Parathyroid adenoma (tissue), 2 donors: ENCODE measurements at regions not wholly inside any gene's neighbourhood (a gene's known extent, or its start where the extent isn't known, plus 50 kb on each side); places are given as distances from the start of the nearest gene placed in this dataset.
"Not testable (repeated sequence)": the region's sequence is repeated elsewhere in the genome, so short reads cannot be mapped to it uniquely, and the experiment has no call there.

Experiments
- H2AFZ ChIP-seq: fragments of 300-600 bp; sonication (generic); one replicate; pipeline ENCODE4 v1.7.0; 2017; ENCODE audit warnings: antibody characterized with exemption, mild to moderate bottlenecking
- H3K27ac ChIP-seq: fragments of 300-600 bp; sonication (generic); one replicate; pipeline ENCODE4 v1.7.0; 2017
- H3K27me3 ChIP-seq: fragments of 300-600 bp; sonication (generic); one replicate; pipeline ENCODE4 v1.7.0; 2017; ENCODE audit warnings: low read length; ENCODE audit not compliant: control insufficient read depth, insufficient read depth
- H3K36me3 ChIP-seq: fragments of 300-600 bp; sonication (generic); one replicate; pipeline ENCODE4 v1.7.0; 2017; ENCODE audit warnings: low read length; ENCODE audit not compliant: control insufficient read depth, insufficient read depth
- H3K4me1 ChIP-seq: fragments of 300-600 bp; sonication (generic); one replicate; pipeline ENCODE4 v1.7.0; 2017; ENCODE audit warnings: control low read depth
- H3K4me2 ChIP-seq: fragments of 300-600 bp; sonication (generic); one replicate; pipeline ENCODE4 v1.7.0; 2017; ENCODE audit warnings: low read length
- H3K4me3 ChIP-seq: fragments of 300-600 bp; sonication (generic); one replicate; pipeline ENCODE4 v1.7.0; 2017; ENCODE audit warnings: low read depth, low read length
- H3K79me2 ChIP-seq: fragments of 300-600 bp; sonication (generic); one replicate; pipeline ENCODE4 v1.7.0; 2017; ENCODE audit warnings: control low read depth
- H3K9ac ChIP-seq: fragments of 300-600 bp; sonication (generic); one replicate; pipeline ENCODE4 v1.7.0; 2017; ENCODE audit warnings: mild to moderate bottlenecking
- H3K9me3 ChIP-seq: fragments of 300-600 bp; sonication (generic); one replicate; pipeline ENCODE4 v1.7.0; 2017; ENCODE audit warnings: low read length; ENCODE audit not compliant: control insufficient read depth
- CTCF ChIP-seq: fragments of 300-600 bp; sonication (generic); IDR thresholded peaks from one replicate; pipeline ENCODE4 v1.7.0; 2017; ENCODE audit warnings: antibody characterized with exemption, mild to moderate bottlenecking
- donor health status: primary hyperparathyroidism.

GRCh38 chr1:168466092-168466713 is 77.6 kb downstream of the XCL2 start:
- Histone ChIP-seq H3K9me3 (no peaks in the 10 kb centered on the region), H3K27me3 (no peaks in the 10 kb centered on the region), H3K4me3 (no peak overlapping the region), H2AFZ (no peak overlapping the region), H3K4me1 (no peaks in the 10 kb centered on the region), H3K79me2 (no peaks in the 10 kb centered on the region), H3K36me3 (no peaks in the 10 kb centered on the region), H3K27ac (no peak overlapping the region), H3K4me2 (no peak overlapping the region), H3K9ac (no peak overlapping the region)
- no peak for TF ChIP-seq CTCF

- not testable (repeated sequence) for H3K4me1 ChIP-seq, H3K9ac ChIP-seq, H3K36me3 ChIP-seq, H3K4me2 ChIP-seq, H3K79me2 ChIP-seq, H3K4me3 ChIP-seq, H2AFZ ChIP-seq, H3K9me3 ChIP-seq, H3K27ac ChIP-seq, H3K27me3 ChIP-seq
These were observed 82.7 kb downstream of the XCL2 start for GRCh38 chr1:168461108-168461507.

- not testable (repeated sequence) for H3K4me3 ChIP-seq, H3K4me1 ChIP-seq, H3K36me3 ChIP-seq, H3K27ac ChIP-seq, H3K79me2 ChIP-seq, H2AFZ ChIP-seq, H3K9ac ChIP-seq, H3K27me3 ChIP-seq, H3K4me2 ChIP-seq, H3K9me3 ChIP-seq
These were observed 86.5 kb downstream of the XCL2 start for GRCh38 chr1:168457296-168457695.

- H3K4me2 ChIP-seq = no peak overlapping the region
- TF ChIP-seq CTCF = no peak
- H3K36me3 ChIP-seq = no peaks in the 10 kb centered on the region
- H3K4me3 ChIP-seq = no peak overlapping the region
- no peak overlapping the region for H3K27ac ChIP-seq
- H3K4me1 ChIP-seq = no peaks in the 10 kb centered on the region
- no peaks in the 10 kb centered on the region for H3K27me3 ChIP-seq
- H2AFZ ChIP-seq = no peak overlapping the region
- no peak overlapping the region for H3K9ac ChIP-seq
- no peaks in the 10 kb centered on the region for H3K79me2 ChIP-seq
- no peaks in the 10 kb centered on the region for H3K9me3 ChIP-seq
These were observed 88.0 kb downstream of the XCL2 start for GRCh38 chr1:168455764-168456163.

GRCh38 chr1:168454211-168454815 is 89.5 kb downstream of the XCL2 start:
- H3K79me2 ChIP-seq = no peaks in the 10 kb centered on the region
- H3K4me2 ChIP-seq = no peak overlapping the region
- H3K9ac ChIP-seq = no peak overlapping the region
- H3K4me1 ChIP-seq = no peaks in the 10 kb centered on the region
- no peaks in the 10 kb centered on the region for H3K36me3 ChIP-seq
- no peak for TF ChIP-seq CTCF
- H3K9me3 ChIP-seq = no peaks in the 10 kb centered on the region
- no peaks in the 10 kb centered on the region for H3K27me3 ChIP-seq
- no peak overlapping the region for H2AFZ ChIP-seq
- H3K27ac ChIP-seq = no peak overlapping the region
- no peak overlapping the region for H3K4me3 ChIP-seq

- Histone ChIP-seq H3K4me1 (no peaks in the 10 kb centered on the region), H3K27me3 (no peaks in the 10 kb centered on the region), H3K4me3 (no peak overlapping the region), H3K4me2 (no peak overlapping the region), H3K9me3 (no peaks in the 10 kb centered on the region), H3K79me2 (no peaks in the 10 kb centered on the region), H3K27ac (no peak overlapping the region), H3K36me3 (no peaks in the 10 kb centered on the region), H2AFZ (no peak overlapping the region), H3K9ac (no peak overlapping the region)
- no peak for TF ChIP-seq CTCF
These were observed 90.7 kb downstream of the XCL2 start for GRCh38 chr1:168453056-168453455.
